Activated T-cell treated with anti-CD3 and anti-CD28 coated beads for 1 hour (primary cell): ENCODE measurements at regions not wholly inside any gene's neighbourhood (a gene's known extent, or its start where the extent isn't known, plus 50 kb on each side); places are given as distances from the start of the nearest gene placed in this dataset.
"Not testable (repeated sequence)": the region's sequence is repeated elsewhere in the genome, so short reads cannot be mapped to it uniquely, and the experiment has no call there.

Source experiments
- DNase-seq: peaks from one replicate; pipeline ENCODE4 v3.0.0-alpha.2; 2020; ENCODE audit warnings: low read depth

- no peak for DNase-seq
These were observed 88.9 kb upstream of the RANBP3L start for GRCh38 chr5:36390640-36391039.

GRCh38 chr5:36392186-36392585 is 90.5 kb upstream of the RANBP3L start:
- no peak for DNase-seq

- no peak for DNase-seq
These were observed 91.1 kb upstream of the RANBP3L start for GRCh38 chr5:36392818-36393217.

- DNase-seq = no peak
These were observed 92.1 kb upstream of the RANBP3L start for GRCh38 chr5:36393656-36394428.

GRCh38 chr5:36395260-36395659 is 93.6 kb upstream of the RANBP3L start:
- DNase-seq = no peak

GRCh38 chr5:36395947-36396346 is 94.2 kb upstream of the RANBP3L start:
- not testable (repeated sequence) for DNase-seq

- no peak for DNase-seq
These were observed 94.9 kb upstream of the RANBP3L start for GRCh38 chr5:36396640-36397039.

GRCh38 chr5:36397901-36398536 is 96.3 kb upstream of the RANBP3L start:
- no peak for DNase-seq

- no peak for DNase-seq
These were observed 100.8 kb upstream of the RANBP3L start for GRCh38 chr5:36402512-36402906.

GRCh38 chr5:36403632-36404311 is 102.1 kb upstream of the RANBP3L start:
- DNase-seq = no peak

GRCh38 chr5:36406023-36406422 is 104.3 kb upstream of the RANBP3L start:
- DNase-seq = no peak

GRCh38 chr5:36407396-36407795 is 105.7 kb upstream of the RANBP3L start:
- no peak for DNase-seq

- not testable (repeated sequence) for DNase-seq
These were observed 108.0 kb upstream of the RANBP3L start for GRCh38 chr5:36409711-36410110.

- not testable (repeated sequence) for DNase-seq
These were observed 109.0 kb upstream of the RANBP3L start for GRCh38 chr5:36410672-36411071.

GRCh38 chr5:36414869-36415282 is 113.2 kb upstream of the RANBP3L start:
- no peak for DNase-seq

- no peak for DNase-seq
These were observed 114.9 kb upstream of the RANBP3L start for GRCh38 chr5:36416605-36417004.

- DNase-seq = no peak
These were observed 115.5 kb upstream of the RANBP3L start for GRCh38 chr5:36417221-36417620.

GRCh38 chr5:36417668-36418067 is 116.0 kb upstream of the RANBP3L start:
- DNase-seq = no peak

- no peak for DNase-seq
These were observed 116.7 kb upstream of the RANBP3L start for GRCh38 chr5:36418152-36418979.

- DNase-seq = no peak
These were observed 119.6 kb upstream of the RANBP3L start for GRCh38 chr5:36421256-36421655.

- no peak for DNase-seq
These were observed 121.2 kb upstream of the RANBP3L start for GRCh38 chr5:36422952-36423351.
